ENCODE measurements at regions not wholly inside any gene's neighbourhood (a gene's known extent, or its start where the extent isn't known, plus 50 kb on each side); places are given as distances from the start of the nearest gene placed in this dataset.

- DNase-seq: no peak
These were observed 497.5 kb upstream of the CBLB start for GRCh38 chr3:106366352-106366751.

DNA sequence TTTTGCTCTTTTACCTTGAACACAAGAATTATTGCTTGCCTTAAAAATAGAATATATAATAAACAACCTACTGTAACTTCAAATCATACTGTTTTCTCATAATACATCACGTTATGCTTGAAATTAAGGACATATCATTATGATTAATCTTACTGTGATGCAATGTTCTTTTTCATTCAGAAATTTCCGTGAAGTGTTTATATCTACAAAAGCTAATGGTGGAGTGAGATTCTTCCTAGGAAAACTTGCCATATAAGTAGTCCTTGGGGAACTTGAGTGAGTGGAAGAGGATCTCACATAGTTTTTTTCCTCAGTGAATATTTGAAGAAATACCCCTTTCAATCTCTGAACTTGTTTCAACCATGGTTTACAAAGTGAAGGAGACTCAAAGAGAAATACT is 498.7 kb upstream of the CBLB start:
- no peak for DNase-seq

DNA sequence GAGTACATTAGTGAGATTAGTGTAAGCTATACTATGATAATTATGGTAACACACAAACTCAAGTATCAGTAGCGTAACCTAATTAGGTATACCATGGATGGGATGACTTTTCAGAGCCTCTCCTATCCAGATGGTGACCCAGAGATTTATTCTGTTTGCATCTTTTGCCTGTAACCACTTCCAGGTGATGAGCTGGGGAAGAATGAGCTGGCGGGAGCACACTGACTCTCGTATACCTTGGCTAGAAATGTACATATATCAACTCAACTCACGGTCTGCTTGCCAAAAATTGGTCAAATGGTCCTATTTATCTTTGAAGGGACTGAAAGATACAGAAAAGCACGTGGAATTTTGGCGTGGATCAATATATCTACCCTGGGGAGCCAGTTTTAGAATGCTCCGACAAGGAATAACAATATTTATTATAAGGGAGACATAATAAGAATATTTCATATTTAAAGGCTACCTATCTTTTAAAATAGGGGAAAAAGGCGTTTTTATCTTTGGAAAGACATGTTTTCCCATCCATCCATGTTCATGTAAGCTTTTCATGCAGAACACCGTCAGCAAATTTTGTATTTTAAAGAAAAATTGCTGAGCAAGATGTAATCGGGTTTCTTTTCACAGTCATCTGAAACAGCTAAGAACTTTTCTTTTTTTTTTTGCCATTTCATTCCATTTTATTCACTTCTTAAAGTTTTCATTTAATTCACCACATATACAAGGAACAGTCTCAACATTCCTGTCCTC is 502.6 kb upstream of the CBLB start:
- DNase-seq: no peak

DNA sequence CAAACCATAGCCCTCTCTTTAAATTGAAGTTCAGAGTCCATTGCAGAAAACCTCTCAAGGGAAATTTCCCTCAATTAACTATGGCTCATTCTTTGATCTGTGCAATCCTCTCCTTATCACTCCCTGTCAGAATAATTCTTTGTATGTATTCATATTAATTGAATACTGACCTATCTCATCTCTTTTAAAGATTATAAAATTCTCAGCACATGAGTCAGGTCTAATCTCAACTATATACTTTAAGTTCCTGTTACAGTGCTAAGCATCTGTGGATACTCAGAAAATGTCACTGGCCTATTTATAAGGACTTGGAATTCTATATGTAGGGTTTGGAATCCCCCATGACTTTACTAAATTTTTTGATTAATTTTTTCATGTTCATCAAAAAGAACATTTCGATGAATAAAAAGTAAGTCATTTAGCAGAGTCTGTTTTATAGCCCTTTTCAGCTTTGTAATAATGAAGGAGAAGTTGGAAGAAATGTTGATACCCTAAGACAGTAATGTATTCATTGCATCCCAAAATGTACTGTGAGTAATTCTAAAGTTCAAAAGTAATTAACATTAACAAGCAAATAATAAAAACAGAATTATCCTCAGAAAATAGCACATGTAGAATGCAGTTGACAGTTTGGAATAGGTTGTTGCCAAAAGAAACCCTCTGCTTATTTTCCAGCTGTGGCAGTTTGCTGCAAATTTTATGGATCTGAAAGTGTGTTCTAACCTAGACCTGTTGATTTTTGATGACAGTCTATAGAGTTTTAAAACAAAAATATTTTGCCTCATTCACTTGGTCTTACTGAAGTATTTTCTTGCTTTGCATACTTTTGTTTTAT is 503.4 kb upstream of the CBLB start:
- DNase-seq: no peak

DNA sequence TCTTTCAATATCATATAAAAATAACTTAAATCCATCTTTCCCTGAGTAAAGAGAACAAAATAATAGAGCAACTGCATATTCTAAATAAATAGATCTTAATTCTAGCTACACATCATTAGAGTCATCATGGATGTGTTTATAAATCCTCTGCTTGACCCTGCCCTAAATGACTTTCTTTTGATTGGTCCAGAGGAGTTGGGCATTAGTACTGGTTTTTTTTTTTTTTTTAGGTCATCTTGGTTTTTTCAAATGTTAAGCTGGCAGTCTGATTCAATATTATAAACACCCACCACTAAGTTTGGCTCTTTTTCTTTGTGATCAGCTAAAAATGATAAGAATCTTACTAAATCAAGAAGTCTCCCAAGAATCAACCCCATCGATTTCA is 504.0 kb upstream of the CBLB start:
- no peak for DNase-seq

DNA sequence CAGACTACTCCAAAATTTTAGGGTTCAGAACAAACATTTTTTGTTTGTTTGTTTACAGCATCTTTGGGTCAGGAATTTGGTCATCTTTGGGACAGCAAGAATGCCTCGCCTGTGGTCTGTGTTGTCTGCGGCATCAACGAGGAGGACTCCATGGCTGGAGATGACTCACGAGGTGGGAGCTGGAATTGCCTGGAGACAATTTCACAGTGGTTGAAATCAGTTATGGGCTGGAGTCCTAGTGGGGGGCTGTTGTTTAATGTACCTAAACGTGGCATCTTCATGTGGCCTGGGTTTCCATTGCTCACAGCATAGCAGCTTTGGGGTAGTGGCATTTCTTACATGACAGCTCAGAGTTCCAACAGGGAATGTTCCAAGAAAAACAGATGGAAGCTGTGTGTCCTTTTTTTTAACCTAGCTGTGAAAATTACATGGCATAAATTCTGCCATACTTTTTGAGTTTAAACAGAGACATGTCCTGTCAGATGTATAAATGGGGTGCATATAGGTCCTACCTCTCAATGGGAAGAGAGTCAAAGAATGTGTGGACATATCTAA is 507.3 kb upstream of the CBLB start:
- no peak for DNase-seq

- no peak for DNase-seq
These were observed 510.5 kb upstream of the CBLB start for GRCh38 chr3:106379251-106379750.

DNA sequence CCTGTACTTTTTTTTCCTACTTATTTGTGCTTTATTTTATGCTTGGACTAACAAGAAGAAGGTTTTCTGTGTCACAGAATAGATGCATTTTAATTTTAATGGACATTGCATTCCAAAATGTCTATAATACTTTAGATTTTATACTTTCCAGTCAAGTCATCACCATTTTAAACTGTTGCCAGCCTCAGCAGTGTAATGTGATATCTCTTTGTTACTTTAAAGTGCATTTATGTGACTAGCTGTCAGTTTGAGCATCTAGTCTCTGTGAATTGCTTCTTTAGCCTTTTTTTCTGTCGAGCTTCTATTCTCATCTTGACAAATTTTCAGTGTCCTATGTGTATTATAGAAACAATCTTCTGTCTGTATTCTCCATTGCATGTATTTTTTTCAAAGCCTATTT is 511.4 kb upstream of the CBLB start:
- DNase-seq: no peak

- DNase-seq: no peak
These were observed 512.6 kb upstream of the CBLB start for GRCh38 chr3:106381286-106381938.

DNA sequence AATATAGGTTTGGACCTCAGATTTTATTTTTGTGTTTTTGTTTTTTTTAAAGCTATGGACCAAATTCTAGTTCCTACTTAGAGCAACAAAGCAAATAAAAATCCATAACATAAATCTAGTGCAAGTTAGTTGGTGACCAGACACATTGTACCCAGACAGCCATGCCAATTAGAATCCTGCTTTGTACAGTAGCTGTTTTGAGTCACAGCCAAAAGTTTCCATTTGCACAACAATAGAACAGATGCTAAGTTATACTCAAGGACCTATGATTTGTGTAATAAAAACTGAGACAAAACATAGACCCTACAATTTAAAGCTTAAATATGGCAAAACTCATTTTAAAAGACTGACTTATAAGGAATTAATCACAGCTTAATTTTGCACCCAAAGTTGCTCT is 513.1 kb upstream of the CBLB start:
- DNase-seq: no peak

DNA sequence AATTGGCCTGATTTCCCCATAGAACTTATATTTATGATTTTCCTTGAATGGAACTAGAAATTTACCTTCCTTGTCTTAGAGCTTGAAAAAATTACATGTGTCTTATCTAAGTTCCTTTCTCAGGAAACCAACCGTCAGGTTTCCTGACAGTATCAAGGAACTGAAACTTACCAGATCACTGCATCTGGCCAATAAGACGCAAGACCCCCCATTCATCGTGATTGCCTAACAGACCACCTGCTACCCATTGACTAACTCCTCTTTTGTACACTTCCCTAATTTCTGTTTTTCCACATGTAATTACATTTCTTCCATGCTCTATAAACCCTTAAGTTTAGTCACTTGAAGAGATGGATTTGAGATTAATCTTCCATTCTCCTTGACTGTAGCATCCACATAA is 517.2 kb upstream of the CBLB start:
- DNase-seq: no peak

GRCh38 chr3:106392915-106393314 is 524.1 kb upstream of the CBLB start:
- no peak for DNase-seq

DNA sequence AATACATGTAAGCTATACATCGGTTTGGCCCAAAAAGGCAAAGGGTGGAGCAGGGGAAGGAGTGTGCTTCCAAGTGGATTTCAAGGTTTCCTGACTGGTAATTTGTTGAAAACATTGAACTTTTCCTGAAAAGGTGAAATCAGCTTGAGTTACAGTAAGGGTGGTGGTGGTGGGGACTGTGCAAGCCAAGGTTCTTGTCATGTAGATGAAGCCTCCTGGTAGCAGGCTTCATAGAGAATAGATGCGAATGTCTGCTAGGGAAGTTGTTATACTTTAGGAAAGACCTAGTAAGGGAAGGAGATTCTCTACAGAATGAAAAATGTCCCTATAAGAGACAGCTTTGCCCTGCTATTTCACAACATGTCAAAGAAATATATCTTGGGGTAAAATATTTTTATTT is 528.2 kb upstream of the CBLB start:
- no peak for DNase-seq

DNA sequence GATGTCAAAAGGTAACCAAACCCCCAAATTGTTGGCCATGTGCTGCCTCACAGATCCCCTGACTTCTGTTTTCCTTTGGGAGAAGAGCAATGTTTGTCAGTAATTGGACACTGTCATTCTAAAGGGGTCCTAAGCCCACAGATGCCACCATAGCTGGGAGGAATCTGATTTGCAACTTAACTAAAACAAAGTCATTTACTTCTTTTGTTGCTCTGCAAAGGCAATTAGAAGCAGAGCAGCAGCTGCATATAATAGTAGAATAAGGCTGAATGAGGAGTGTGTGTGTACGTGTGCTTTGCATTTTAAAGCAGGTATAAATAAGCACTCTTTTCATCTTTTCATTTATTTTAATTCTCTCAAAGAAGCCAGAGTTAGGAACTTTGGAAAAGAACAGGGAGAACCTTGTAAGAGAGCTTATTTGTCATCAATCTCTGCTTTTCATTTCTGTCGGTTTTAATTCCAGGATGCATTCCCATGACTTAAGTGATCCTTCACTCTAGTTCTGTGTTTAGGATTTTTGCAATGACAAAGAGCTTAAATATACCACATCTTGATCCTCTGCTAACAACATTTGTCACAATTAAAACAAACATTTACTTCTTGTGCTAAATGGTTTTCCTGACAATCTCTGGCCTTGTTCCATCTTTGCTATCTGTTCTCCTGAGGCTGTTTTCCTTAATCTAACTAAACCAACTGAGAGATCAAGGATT is 530.2 kb upstream of the CBLB start:
- no peak for DNase-seq

DNA sequence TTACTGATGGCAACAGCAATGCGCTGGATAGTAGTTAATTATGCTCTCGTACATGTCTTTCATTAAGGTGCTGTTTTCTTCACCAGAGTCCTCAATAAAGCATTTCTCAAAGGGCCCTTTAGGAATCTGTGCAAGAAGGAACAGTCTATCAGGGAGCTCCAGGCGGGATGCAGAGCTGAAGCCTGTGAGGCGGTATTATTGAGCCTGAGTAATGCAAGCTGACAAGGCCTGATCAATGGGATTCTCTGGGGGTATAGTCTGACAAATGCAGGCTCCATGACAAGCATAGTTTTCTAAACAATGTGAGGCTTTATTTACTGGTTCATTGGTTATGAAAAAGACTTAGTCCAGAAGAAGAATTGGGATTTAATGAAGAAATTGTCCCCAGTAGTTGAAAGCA is 530.9 kb upstream of the CBLB start:
- DNase-seq: no peak

DNA sequence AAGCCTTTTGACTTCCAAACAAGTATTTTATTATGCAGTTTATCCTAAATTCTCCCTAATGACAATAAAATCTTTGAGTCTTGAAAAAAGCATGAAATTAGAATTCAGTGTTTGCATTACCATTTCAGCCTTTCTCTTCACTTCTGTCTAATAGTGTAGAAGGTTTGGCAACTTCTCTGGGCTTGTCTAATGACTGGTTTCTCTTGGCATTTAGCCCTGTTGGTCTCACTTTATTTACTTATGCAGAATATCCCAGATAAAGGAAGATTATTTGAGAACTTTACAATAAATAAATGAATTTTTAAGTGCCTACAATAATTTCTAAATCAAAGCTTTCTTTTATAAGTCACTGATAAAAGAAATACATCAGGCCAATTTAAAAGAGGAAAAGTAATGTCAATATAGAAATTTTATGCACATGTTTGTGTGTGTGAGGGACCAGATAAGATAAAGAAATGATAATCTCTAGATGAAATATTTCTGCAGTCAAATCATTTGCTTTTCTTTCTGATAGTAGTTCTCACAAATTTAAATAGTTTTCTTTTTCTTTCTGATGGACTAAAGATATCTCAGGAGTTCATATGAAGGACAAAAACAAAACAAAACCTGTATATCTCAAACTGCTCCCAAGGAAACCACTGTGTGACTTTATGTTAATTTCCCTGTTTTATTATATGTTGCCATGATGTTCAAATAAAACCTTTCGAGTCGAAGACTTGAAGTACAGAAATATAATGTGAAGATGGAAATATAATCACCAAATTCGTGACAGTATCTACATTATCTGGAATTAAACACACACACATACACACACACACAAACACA is 533.1 kb upstream of the CBLB start:
- DNase-seq: no peak

DNA sequence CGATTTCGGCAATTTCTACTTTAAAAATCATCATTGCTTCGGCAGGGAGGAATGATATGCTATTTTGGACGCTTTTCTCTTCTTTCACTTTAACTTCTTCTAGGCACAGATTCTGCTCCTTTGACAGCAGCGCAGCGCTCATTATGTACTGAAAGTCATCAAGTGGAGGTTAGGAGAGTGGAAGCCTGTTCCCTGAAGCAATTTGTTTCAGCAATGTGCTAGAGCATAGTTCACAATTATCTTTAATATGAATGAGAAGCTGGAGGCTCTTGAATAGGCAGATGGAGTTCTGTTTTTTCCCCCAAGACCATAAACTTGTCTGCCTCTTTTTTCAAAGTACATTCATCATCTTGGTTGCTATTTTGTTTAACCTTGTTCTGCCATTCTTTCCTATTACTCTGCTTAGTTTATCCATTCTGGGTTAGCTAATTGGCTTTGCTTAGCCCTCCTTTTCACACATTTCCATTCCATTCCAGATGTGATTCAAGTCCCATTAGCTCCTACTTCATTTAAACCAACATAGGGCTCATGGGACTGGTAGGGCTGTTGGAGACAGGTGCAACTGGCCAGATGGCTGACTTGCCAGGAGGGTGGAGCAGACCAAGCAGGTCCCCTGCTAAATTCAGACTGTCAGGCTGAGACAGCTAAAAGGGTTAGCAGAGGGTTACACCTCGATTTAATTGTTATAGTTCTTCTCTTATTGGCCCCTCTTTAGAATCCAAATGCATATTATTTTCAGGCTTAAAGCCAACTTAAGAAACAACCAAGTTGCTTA is 534.7 kb upstream of the CBLB start:
- DNase-seq: no peak

- no peak for DNase-seq
These were observed 544.9 kb upstream of the CBLB start for GRCh38 chr3:106413683-106414082.

DNA sequence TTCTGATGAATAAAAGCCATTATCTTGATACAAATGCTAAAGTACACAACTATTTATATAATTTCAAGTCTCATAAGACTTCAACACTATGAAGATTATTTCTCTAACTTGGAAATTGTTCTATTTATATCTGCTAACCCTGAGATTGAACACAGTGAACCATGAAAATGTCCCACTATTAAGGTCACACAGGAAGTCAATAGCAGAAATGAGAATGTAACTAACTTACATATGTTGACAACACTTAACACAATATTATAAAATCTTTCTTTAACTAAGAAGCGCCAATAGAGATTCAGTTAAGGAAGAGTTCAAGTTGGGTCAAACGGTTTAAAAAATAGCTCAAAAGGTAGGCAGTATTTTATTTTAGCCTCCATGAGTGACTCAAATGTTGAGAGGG is 551.8 kb upstream of the CBLB start:
- no peak for DNase-seq

DNA sequence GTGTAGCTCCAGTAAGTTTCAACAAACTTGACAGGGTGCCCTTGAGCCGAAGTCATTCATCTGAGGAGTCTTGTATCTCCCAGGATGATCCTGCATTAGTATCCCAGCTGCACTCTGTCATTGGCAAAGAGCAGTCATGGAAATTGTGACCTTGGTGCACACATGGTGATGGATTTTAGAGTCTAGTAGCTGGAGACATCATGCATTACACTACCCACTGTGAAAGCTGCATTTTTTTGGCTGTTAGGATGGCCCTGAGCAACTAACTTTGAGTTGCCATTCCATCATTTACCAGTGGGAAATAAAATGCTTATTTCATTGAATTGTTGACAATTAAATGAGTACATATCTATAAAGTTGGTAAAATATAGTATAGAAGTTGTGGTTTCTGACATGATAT is 552.6 kb upstream of the CBLB start:
- DNase-seq: no peak

DNA sequence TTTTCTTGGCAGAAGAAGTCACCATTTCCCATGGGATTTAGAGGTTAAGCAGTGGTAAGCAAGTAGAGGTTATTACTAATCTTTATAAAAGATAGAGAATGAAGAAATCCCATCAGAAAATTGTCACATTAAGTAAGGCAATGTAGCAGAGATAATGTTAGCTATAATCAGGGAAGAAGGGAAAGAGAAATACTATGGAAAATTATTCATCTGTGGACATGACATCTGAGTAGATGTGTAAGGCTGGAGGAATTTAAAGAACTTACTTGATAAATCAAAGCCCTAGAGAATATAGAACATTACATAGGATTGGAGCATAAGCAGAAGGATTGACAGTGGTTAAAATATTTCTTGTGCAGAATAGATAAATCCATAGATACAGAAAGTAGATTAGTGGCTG is 553.1 kb upstream of the CBLB start:
- no peak for DNase-seq
